ENCODE measurements at regions not wholly inside any gene's neighbourhood (a gene's known extent, or its start where the extent isn't known, plus 50 kb on each side); places are given as distances from the start of the nearest gene placed in this dataset.
A peak's percentile ranks its signal among the peaks of the same experiment; 100 is the strongest.

- TF ChIP-seq CTCF (IDR thresholded peaks at IDR 0.05; ENCODE audit: low read length, missing control alignments), result no peak
- DNase-seq (ENCODE audit: low read depth), result peak; percentile 98
- H3K4me3 ChIP-seq (replicated peaks; ENCODE audit: low read depth, low read length), result no peak overlapping the region
These were observed 124.8 kb upstream of the TMEM72 start for GRCh38 chr10:44786286-44786850.

GRCh38 chr10:44787480-44788075, 123.6 kb upstream of the TMEM72 start:
- no peak overlapping the region for H3K4me3 ChIP-seq (replicated peaks; ENCODE audit: low read depth, low read length)
- TF ChIP-seq CTCF (IDR thresholded peaks at IDR 0.05; ENCODE audit: low read length, missing control alignments), result no peak
- no peak for DNase-seq (ENCODE audit: low read depth)

GRCh38 chr10:44788147-44789129, 122.7 kb upstream of the TMEM72 start:
- H3K4me3 ChIP-seq (replicated peaks; ENCODE audit: low read depth, low read length), result no peak overlapping the region
- no peak for TF ChIP-seq CTCF (IDR thresholded peaks at IDR 0.05; ENCODE audit: low read length, missing control alignments)
- peak; percentile 43 for DNase-seq (ENCODE audit: low read depth)

GRCh38 chr10:44792119-44792775, 118.9 kb upstream of the TMEM72 start:
- TF ChIP-seq CTCF (IDR thresholded peaks at IDR 0.05; ENCODE audit: low read length, missing control alignments), result no peak
- peak; percentile 36 for DNase-seq (ENCODE audit: low read depth)

GRCh38 chr10:44799966-44800365, 111.2 kb upstream of the TMEM72 start:
- TF ChIP-seq CTCF (IDR thresholded peaks at IDR 0.05; ENCODE audit: low read length, missing control alignments), result no peak
- peak; percentile 35 for DNase-seq (ENCODE audit: low read depth)
- H3K4me3 ChIP-seq (replicated peaks; ENCODE audit: low read depth, low read length), result no peak overlapping the region

More at GRCh38 chr10:44792119-44792775, 118.9 kb upstream of the TMEM72 start:
- H3K4me3 ChIP-seq (replicated peaks; ENCODE audit: low read depth, low read length), result no peak overlapping the region

- H3K4me3 ChIP-seq (replicated peaks; ENCODE audit: low read depth, low read length), result no peak overlapping the region
- TF ChIP-seq CTCF (IDR thresholded peaks at IDR 0.05; ENCODE audit: low read length, missing control alignments), result no peak
- DNase-seq (ENCODE audit: low read depth), result peak; percentile 99
These were observed 109.5 kb upstream of the TMEM72 start for GRCh38 chr10:44801383-44802327.

Data from fibroblast of pulmonary artery (primary cell).